ENCODE measurements at regions not wholly inside any gene's neighbourhood (a gene's known extent, or its start where the extent isn't known, plus 50 kb on each side); places are given as distances from the start of the nearest gene placed in this dataset.

DNA sequence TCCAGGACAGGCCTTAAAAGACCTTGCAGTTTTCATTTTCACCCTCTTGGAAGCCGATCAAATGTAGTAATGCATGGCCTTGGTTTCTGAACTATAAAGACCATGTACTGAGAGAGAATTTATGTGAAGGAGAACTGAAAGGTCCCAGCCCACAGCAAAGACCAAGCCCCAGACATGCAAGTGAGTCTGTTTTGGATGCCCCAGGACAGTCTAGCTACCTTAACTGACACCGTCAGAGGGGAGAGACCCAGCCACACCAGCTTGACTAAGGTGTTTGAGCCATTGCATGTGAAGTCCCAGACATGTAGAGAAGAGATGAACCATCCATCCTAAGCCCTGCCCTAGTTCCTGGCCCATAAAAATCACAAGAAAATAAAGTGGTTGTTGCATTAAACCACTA, 316.8 kb upstream of the GATB start:
- no peak for TF ChIP-seq ESRRG (CRISPR knock-in tag; IDR thresholded peaks at IDR 0.05)
- no peak for TF ChIP-seq ISL1 (CRISPR knock-in tag; IDR thresholded peaks at IDR 0.05)
- TF ChIP-seq CSDC2 (CRISPR knock-in tag; IDR thresholded peaks at IDR 0.05): no peak
- TF ChIP-seq PPARA (CRISPR knock-in tag; IDR thresholded peaks at IDR 0.05; ENCODE audit: borderline replicate concordance): no peak
- no peak for TF ChIP-seq SNAI2 (CRISPR knock-in tag; IDR thresholded peaks at IDR 0.05)
- TF ChIP-seq ZC3H10 (CRISPR knock-in tag; IDR thresholded peaks at IDR 0.05): no peak
- TF ChIP-seq, protein P1, sequence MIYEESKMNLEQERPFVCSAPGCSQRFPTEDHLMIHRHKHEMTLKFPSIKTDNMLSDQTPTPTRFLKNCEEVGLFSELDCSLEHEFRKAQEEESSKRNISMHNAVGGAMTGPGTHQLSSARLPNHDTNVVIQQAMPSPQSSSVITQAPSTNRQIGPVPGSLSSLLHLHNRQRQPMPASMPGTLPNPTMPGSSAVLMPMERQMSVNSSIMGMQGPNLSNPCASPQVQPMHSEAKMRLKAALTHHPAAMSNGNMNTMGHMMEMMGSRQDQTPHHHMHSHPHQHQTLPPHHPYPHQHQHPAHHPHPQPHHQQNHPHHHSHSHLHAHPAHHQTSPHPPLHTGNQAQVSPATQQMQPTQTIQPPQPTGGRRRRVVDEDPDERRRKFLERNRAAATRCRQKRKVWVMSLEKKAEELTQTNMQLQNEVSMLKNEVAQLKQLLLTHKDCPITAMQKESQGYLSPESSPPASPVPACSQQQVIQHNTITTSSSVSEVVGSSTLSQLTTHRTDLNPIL (CRISPR knock-in tag; IDR thresholded peaks at IDR 0.05; ENCODE audit: low read depth): no peak
- TF ChIP-seq GLIS3 (CRISPR knock-in tag; IDR thresholded peaks at IDR 0.05): no peak
- no peak for TF ChIP-seq OSR1 (CRISPR knock-in tag; IDR thresholded peaks at IDR 0.05)
- TF ChIP-seq, protein P2, sequence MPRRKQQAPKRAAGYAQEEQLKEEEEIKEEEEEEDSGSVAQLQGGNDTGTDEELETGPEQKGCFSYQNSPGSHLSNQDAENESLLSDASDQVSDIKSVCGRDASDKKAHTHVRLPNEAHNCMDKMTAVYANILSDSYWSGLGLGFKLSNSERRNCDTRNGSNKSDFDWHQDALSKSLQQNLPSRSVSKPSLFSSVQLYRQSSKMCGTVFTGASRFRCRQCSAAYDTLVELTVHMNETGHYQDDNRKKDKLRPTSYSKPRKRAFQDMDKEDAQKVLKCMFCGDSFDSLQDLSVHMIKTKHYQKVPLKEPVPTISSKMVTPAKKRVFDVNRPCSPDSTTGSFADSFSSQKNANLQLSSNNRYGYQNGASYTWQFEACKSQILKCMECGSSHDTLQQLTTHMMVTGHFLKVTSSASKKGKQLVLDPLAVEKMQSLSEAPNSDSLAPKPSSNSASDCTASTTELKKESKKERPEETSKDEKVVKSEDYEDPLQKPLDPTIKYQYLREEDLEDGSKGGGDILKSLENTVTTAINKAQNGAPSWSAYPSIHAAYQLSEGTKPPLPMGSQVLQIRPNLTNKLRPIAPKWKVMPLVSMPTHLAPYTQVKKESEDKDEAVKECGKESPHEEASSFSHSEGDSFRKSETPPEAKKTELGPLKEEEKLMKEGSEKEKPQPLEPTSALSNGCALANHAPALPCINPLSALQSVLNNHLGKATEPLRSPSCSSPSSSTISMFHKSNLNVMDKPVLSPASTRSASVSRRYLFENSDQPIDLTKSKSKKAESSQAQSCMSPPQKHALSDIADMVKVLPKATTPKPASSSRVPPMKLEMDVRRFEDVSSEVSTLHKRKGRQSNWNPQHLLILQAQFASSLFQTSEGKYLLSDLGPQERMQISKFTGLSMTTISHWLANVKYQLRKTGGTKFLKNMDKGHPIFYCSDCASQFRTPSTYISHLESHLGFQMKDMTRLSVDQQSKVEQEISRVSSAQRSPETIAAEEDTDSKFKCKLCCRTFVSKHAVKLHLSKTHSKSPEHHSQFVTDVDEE (CRISPR knock-in tag; IDR thresholded peaks at IDR 0.05): no peak
- TF ChIP-seq, protein P3, sequence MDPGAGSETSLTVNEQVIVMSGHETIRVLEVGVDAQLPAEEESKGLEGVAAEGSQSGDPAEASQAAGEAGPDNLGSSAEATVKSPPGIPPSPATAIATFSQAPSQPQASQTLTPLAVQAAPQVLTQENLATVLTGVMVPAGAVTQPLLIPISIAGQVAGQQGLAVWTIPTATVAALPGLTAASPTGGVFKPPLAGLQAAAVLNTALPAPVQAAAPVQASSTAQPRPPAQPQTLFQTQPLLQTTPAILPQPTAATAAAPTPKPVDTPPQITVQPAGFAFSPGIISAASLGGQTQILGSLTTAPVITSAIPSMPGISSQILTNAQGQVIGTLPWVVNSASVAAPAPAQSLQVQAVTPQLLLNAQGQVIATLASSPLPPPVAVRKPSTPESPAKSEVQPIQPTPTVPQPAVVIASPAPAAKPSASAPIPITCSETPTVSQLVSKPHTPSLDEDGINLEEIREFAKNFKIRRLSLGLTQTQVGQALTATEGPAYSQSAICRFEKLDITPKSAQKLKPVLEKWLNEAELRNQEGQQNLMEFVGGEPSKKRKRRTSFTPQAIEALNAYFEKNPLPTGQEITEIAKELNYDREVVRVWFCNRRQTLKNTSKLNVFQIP (CRISPR knock-in tag; IDR thresholded peaks at IDR 0.05; ENCODE audit: borderline replicate concordance, low read depth): no peak
- no peak for TF ChIP-seq TCF4 (CRISPR knock-in tag; IDR thresholded peaks at IDR 0.05; ENCODE audit: borderline replicate concordance)
- TF ChIP-seq ZNF70 (CRISPR knock-in tag; IDR thresholded peaks at IDR 0.05): no peak
- TF ChIP-seq BACH2 (CRISPR knock-in tag; IDR thresholded peaks at IDR 0.05; ENCODE audit: borderline replicate concordance): no peak
- TF ChIP-seq, protein P4, sequence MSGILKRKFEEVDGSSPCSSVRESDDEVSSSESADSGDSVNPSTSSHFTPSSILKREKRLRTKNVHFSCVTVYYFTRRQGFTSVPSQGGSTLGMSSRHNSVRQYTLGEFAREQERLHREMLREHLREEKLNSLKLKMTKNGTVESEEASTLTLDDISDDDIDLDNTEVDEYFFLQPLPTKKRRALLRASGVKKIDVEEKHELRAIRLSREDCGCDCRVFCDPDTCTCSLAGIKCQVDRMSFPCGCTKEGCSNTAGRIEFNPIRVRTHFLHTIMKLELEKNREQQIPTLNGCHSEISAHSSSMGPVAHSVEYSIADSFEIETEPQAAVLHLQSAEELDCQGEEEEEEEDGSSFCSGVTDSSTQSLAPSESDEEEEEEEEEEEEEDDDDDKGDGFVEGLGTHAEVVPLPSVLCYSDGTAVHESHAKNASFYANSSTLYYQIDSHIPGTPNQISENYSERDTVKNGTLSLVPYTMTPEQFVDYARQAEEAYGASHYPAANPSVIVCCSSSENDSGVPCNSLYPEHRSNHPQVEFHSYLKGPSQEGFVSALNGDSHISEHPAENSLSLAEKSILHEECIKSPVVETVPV (CRISPR knock-in tag; IDR thresholded peaks at IDR 0.05): no peak
- TF ChIP-seq ZFP3 (CRISPR knock-in tag; IDR thresholded peaks at IDR 0.05): no peak
- TF ChIP-seq TOX (CRISPR knock-in tag; IDR thresholded peaks at IDR 0.05; ENCODE audit: borderline replicate concordance): no peak
- no peak for ATAC-seq

DNA sequence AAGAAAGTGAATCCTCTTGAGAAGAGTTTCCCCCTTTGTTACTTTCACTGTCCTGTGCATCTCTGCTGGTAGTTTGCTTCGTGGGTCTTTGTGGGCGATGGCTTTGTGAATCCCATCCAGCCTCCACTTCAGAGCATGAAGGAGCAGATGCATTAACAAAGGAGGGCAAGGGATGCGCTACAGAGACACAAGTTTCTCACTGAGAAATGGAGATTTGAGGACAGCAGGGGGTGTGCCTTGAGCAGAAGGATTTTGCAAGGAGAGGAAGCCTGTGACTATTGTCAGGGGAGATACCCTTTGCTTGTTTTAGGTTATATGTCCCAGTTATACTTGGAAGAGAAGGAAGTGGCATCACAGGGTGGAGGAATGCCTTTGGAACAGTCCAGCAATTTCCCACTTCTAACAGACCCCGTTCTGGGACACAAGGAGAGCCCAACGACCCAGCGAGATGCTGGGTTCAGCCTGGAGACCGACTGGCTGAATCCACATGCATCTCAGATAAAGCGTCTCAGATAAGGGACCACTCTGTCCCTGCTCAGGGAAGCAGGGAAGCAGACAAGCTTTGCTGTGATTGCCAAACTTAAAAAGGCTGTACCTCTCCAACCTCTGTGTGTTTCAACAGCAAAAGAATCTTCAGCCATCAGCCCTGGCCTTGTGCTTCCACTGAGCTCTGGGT, 314.6 kb upstream of the GATB start:
- ATAC-seq: no peak
- TF ChIP-seq, protein P5, sequence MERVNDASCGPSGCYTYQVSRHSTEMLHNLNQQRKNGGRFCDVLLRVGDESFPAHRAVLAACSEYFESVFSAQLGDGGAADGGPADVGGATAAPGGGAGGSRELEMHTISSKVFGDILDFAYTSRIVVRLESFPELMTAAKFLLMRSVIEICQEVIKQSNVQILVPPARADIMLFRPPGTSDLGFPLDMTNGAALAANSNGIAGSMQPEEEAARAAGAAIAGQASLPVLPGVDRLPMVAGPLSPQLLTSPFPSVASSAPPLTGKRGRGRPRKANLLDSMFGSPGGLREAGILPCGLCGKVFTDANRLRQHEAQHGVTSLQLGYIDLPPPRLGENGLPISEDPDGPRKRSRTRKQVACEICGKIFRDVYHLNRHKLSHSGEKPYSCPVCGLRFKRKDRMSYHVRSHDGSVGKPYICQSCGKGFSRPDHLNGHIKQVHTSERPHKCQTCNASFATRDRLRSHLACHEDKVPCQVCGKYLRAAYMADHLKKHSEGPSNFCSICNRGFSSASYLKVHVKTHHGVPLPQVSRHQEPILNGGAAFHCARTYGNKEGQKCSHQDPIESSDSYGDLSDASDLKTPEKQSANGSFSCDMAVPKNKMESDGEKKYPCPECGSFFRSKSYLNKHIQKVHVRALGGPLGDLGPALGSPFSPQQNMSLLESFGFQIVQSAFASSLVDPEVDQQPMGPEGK (CRISPR knock-in tag; IDR thresholded peaks at IDR 0.05; ENCODE audit: borderline replicate concordance): no peak
- TF ChIP-seq ZFP30 (CRISPR knock-in tag; IDR thresholded peaks at IDR 0.05) (no peak), ZNF8 (CRISPR knock-in tag; IDR thresholded peaks at IDR 0.05) (no peak), GLIS3 (CRISPR knock-in tag; IDR thresholded peaks at IDR 0.05) (no peak), ARNTL (CRISPR knock-in tag; IDR thresholded peaks at IDR 0.05; ENCODE audit: borderline replicate concordance, low read depth) (no peak), ZC3H10 (CRISPR knock-in tag; IDR thresholded peaks at IDR 0.05) (no peak), BACH2 (CRISPR knock-in tag; IDR thresholded peaks at IDR 0.05; ENCODE audit: borderline replicate concordance) (no peak), OSR1 (CRISPR knock-in tag; IDR thresholded peaks at IDR 0.05) (no peak), PPARA (CRISPR knock-in tag; IDR thresholded peaks at IDR 0.05; ENCODE audit: borderline replicate concordance) (no peak), TCF4 (CRISPR knock-in tag; IDR thresholded peaks at IDR 0.05; ENCODE audit: borderline replicate concordance) (no peak)

DNA sequence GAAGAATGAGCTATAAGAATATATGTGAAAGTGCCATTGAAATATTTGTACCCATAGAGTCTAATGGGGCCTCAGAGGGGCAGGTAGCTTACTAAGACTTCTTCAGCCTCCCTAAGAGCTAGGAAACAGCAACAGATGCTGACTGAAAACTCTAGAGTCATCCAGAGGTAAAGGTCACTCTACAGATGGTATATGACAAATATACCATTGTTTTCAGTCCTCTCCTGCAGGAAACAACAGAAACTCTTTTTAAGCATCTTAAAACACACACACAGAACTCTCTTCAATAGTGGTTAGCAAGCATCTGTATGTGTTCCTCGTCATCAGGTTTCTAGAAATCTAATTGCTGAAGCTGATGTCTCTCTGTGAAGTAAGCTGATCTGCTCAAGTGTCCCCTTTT, 313.8 kb upstream of the GATB start:
- no peak for TF ChIP-seq TOX (CRISPR knock-in tag; IDR thresholded peaks at IDR 0.05; ENCODE audit: borderline replicate concordance)
- no peak for ATAC-seq
